ENCODE measurements at regions not wholly inside any gene's neighbourhood (a gene's known extent, or its start where the extent isn't known, plus 50 kb on each side); places are given as distances from the start of the nearest gene placed in this dataset.
"Not testable (repeated sequence)": the region's sequence is repeated elsewhere in the genome, so short reads cannot be mapped to it uniquely, and the experiment has no call there.

- Histone ChIP-seq H3K27me3 (ENCODE audit: control insufficient read depth, insufficient read depth, low read length) (no peaks in the 10 kb centered on the region), H3K4me3 (ENCODE audit: low read length) (no peak overlapping the region), H3K4me1 (ENCODE audit: control insufficient read depth, insufficient read depth, low read length) (no peaks in the 10 kb centered on the region), H3K9me3 (ENCODE audit: control insufficient read depth, insufficient read depth, low read length) (no peaks in the 10 kb centered on the region), H3K27ac (ENCODE audit: low read length) (no peak overlapping the region), H3K36me3 (ENCODE audit: control insufficient read depth, insufficient read depth, low read length) (no peaks in the 10 kb centered on the region)
- DNase-seq (ENCODE audit: low read depth, low spot score), result no peak
- WGBS (ENCODE audit: insufficient coverage, insufficient read length), result no CpG with 5 or more reads among the region's 5 CpGs
Measured at GRCh38 chr18:38239606-38240005, 674.0 kb upstream of the CELF4 start.

- Histone ChIP-seq H3K27ac (ENCODE audit: low read length) (no peak overlapping the region), H3K9me3 (ENCODE audit: control insufficient read depth, insufficient read depth, low read length) (no peaks in the 10 kb centered on the region), H3K27me3 (ENCODE audit: control insufficient read depth, insufficient read depth, low read length) (no peaks in the 10 kb centered on the region), H3K4me3 (ENCODE audit: low read length) (no peak overlapping the region), H3K4me1 (ENCODE audit: control insufficient read depth, insufficient read depth, low read length) (no peaks in the 10 kb centered on the region), H3K36me3 (ENCODE audit: control insufficient read depth, insufficient read depth, low read length) (no peaks in the 10 kb centered on the region)
- DNase-seq (ENCODE audit: low read depth, low spot score), result no peak
- WGBS (ENCODE audit: insufficient coverage, insufficient read length), result no CpG with 5 or more reads among the region's 1 CpG
Measured at GRCh38 chr18:38237796-38238195, 672.2 kb upstream of the CELF4 start.

- Histone ChIP-seq H3K27me3 (ENCODE audit: control insufficient read depth, insufficient read depth, low read length) (no peaks in the 10 kb centered on the region), H3K36me3 (ENCODE audit: control insufficient read depth, insufficient read depth, low read length) (no peaks in the 10 kb centered on the region), H3K9me3 (ENCODE audit: control insufficient read depth, insufficient read depth, low read length) (no peaks in the 10 kb centered on the region), H3K4me1 (ENCODE audit: control insufficient read depth, insufficient read depth, low read length) (no peaks in the 10 kb centered on the region), H3K4me3 (ENCODE audit: low read length) (no peak overlapping the region), H3K27ac (ENCODE audit: low read length) (no peak overlapping the region)
- WGBS (ENCODE audit: insufficient coverage, insufficient read length), result no CpG with 5 or more reads among the region's 7 CpGs
- no peak for DNase-seq (ENCODE audit: low read depth, low spot score)
Measured at GRCh38 chr18:38221476-38222100, 656.0 kb upstream of the CELF4 start.

- H3K27ac ChIP-seq (ENCODE audit: low read length), result no peak overlapping the region
- no peak for DNase-seq (ENCODE audit: low read depth, low spot score)
- no peaks in the 10 kb centered on the region for H3K9me3 ChIP-seq (ENCODE audit: control insufficient read depth, insufficient read depth, low read length)
- H3K4me1 ChIP-seq (ENCODE audit: control insufficient read depth, insufficient read depth, low read length), result no peaks in the 10 kb centered on the region
- H3K4me3 ChIP-seq (ENCODE audit: low read length), result no peak overlapping the region
- no CpG with 5 or more reads among the region's 1 CpG for WGBS (ENCODE audit: insufficient coverage, insufficient read length)
- H3K27me3 ChIP-seq (ENCODE audit: control insufficient read depth, insufficient read depth, low read length), result no peaks in the 10 kb centered on the region
- H3K36me3 ChIP-seq (ENCODE audit: control insufficient read depth, insufficient read depth, low read length), result no peaks in the 10 kb centered on the region
Measured at GRCh38 chr18:38198956-38199355, 633.4 kb upstream of the CELF4 start.

- no CpG with 5 or more reads among the region's 1 CpG for WGBS (ENCODE audit: insufficient coverage, insufficient read length)
- DNase-seq (ENCODE audit: low read depth, low spot score), result no peak
- no peaks in the 10 kb centered on the region for H3K4me1 ChIP-seq (ENCODE audit: control insufficient read depth, insufficient read depth, low read length)
- no peaks in the 10 kb centered on the region for H3K9me3 ChIP-seq (ENCODE audit: control insufficient read depth, insufficient read depth, low read length)
- no peaks in the 10 kb centered on the region for H3K36me3 ChIP-seq (ENCODE audit: control insufficient read depth, insufficient read depth, low read length)
- H3K27me3 ChIP-seq (ENCODE audit: control insufficient read depth, insufficient read depth, low read length), result no peaks in the 10 kb centered on the region
- H3K27ac ChIP-seq (ENCODE audit: low read length), result no peak overlapping the region
- H3K4me3 ChIP-seq (ENCODE audit: low read length), result no peak overlapping the region
Measured at GRCh38 chr18:38198526-38198925, 632.9 kb upstream of the CELF4 start.

GRCh38 chr18:38186491-38186890 lies 620.9 kb upstream of the CELF4 start:
- no peaks in the 10 kb centered on the region for H3K36me3 ChIP-seq (ENCODE audit: control insufficient read depth, insufficient read depth, low read length)
- H3K27ac ChIP-seq (ENCODE audit: low read length), result no peak overlapping the region
- WGBS (ENCODE audit: insufficient coverage, insufficient read length), result no CpG with 5 or more reads among the region's 1 CpG
- no peaks in the 10 kb centered on the region for H3K9me3 ChIP-seq (ENCODE audit: control insufficient read depth, insufficient read depth, low read length)
- no peak overlapping the region for H3K4me3 ChIP-seq (ENCODE audit: low read length)
- no peaks in the 10 kb centered on the region for H3K4me1 ChIP-seq (ENCODE audit: control insufficient read depth, insufficient read depth, low read length)
- H3K27me3 ChIP-seq (ENCODE audit: control insufficient read depth, insufficient read depth, low read length), result no peaks in the 10 kb centered on the region
- no peak for DNase-seq (ENCODE audit: low read depth, low spot score)

GRCh38 chr18:38174594-38174993 lies 609.0 kb upstream of the CELF4 start:
- DNase-seq (ENCODE audit: low read depth, low spot score), result no peak
- Histone ChIP-seq H3K4me3 (ENCODE audit: low read length) (no peak overlapping the region), H3K27ac (ENCODE audit: low read length) (no peak overlapping the region)

GRCh38 chr18:38174173-38174572 lies 608.6 kb upstream of the CELF4 start:
- Histone ChIP-seq H3K27ac (ENCODE audit: low read length) (no peak overlapping the region), H3K36me3 (ENCODE audit: control insufficient read depth, insufficient read depth, low read length) (no peaks in the 10 kb centered on the region), H3K4me1 (ENCODE audit: control insufficient read depth, insufficient read depth, low read length) (no peaks in the 10 kb centered on the region), H3K27me3 (ENCODE audit: control insufficient read depth, insufficient read depth, low read length) (no peaks in the 10 kb centered on the region), H3K4me3 (ENCODE audit: low read length) (no peak overlapping the region), H3K9me3 (ENCODE audit: control insufficient read depth, insufficient read depth, low read length) (no peaks in the 10 kb centered on the region)
- no peak for DNase-seq (ENCODE audit: low read depth, low spot score)
- no CpG with 5 or more reads among the region's 1 CpG for WGBS (ENCODE audit: insufficient coverage, insufficient read length)

More at GRCh38 chr18:38174594-38174993, 609.0 kb upstream of the CELF4 start:
- Histone ChIP-seq H3K36me3 (ENCODE audit: control insufficient read depth, insufficient read depth, low read length) (no peaks in the 10 kb centered on the region), H3K4me1 (ENCODE audit: control insufficient read depth, insufficient read depth, low read length) (no peaks in the 10 kb centered on the region), H3K9me3 (ENCODE audit: control insufficient read depth, insufficient read depth, low read length) (no peaks in the 10 kb centered on the region), H3K27me3 (ENCODE audit: control insufficient read depth, insufficient read depth, low read length) (no peaks in the 10 kb centered on the region)
- no CpG with 5 or more reads among the region's 3 CpGs for WGBS (ENCODE audit: insufficient coverage, insufficient read length)

GRCh38 chr18:38170845-38171244 lies 605.2 kb upstream of the CELF4 start:
- Histone ChIP-seq H3K4me3 (ENCODE audit: low read length) (no peak overlapping the region), H3K4me1 (ENCODE audit: control insufficient read depth, insufficient read depth, low read length) (no peaks in the 10 kb centered on the region), H3K9me3 (ENCODE audit: control insufficient read depth, insufficient read depth, low read length) (no peaks in the 10 kb centered on the region), H3K36me3 (ENCODE audit: control insufficient read depth, insufficient read depth, low read length) (no peaks in the 10 kb centered on the region), H3K27me3 (ENCODE audit: control insufficient read depth, insufficient read depth, low read length) (no peaks in the 10 kb centered on the region), H3K27ac (ENCODE audit: low read length) (no peak overlapping the region)
- no peak for DNase-seq (ENCODE audit: low read depth, low spot score)

GRCh38 chr18:38167623-38168022 lies 602.0 kb upstream of the CELF4 start:
- Histone ChIP-seq H3K9me3 (ENCODE audit: control insufficient read depth, insufficient read depth, low read length) (no peaks in the 10 kb centered on the region), H3K27ac (ENCODE audit: low read length) (no peak overlapping the region), H3K4me3 (ENCODE audit: low read length) (no peak overlapping the region), H3K27me3 (ENCODE audit: control insufficient read depth, insufficient read depth, low read length) (no peaks in the 10 kb centered on the region), H3K36me3 (ENCODE audit: control insufficient read depth, insufficient read depth, low read length) (no peaks in the 10 kb centered on the region), H3K4me1 (ENCODE audit: control insufficient read depth, insufficient read depth, low read length) (no peaks in the 10 kb centered on the region)
- WGBS (ENCODE audit: insufficient coverage, insufficient read length), result no CpG with 5 or more reads among the region's 2 CpGs
- DNase-seq (ENCODE audit: low read depth, low spot score), result no peak

GRCh38 chr18:38153116-38153515 lies 587.5 kb upstream of the CELF4 start:
- H3K4me1 ChIP-seq (ENCODE audit: control insufficient read depth, insufficient read depth, low read length); H3K36me3 ChIP-seq (ENCODE audit: control insufficient read depth, insufficient read depth, low read length); H3K27me3 ChIP-seq (ENCODE audit: control insufficient read depth, insufficient read depth, low read length); H3K27ac ChIP-seq (ENCODE audit: low read length); H3K4me3 ChIP-seq (ENCODE audit: low read length); DNase-seq (ENCODE audit: low read depth, low spot score); H3K9me3 ChIP-seq (ENCODE audit: control insufficient read depth, insufficient read depth, low read length): not testable (repeated sequence)
